PC-9 (cell line): ENCODE measurements at regions not wholly inside any gene's neighbourhood (a gene's known extent, or its start where the extent isn't known, plus 50 kb on each side); places are given as distances from the start of the nearest gene placed in this dataset.

ENCODE experiments used
- BruUV-seq: library from RNA; stranded (reverse); fragments of 400-500 nt; replicated peaks from 2 replicates; lab custom pipeline; 2021; lab: Mats Ljungman, UMichigan
- CTCF ChIA-PET: fragments of 300-600 bp; sonication (Branson Sonifier 250); formaldehyde crosslinking; loops from one replicate; lab custom pipeline; 2022; ENCODE audit warnings: antibody characterized with exemption; lab: Charles Lee
- POLR2A ChIA-PET: fragments of 300-600 bp; sonication (Branson Sonifier 250); formaldehyde crosslinking; loops from one replicate; lab custom pipeline; 2022; ENCODE audit warnings: antibody characterized with exemption; ENCODE audit not compliant: unreplicated experiment; lab: Charles Lee
- DNase-seq, 2 experiments: peaks; one replicate each; pipeline versions ENCODE4 v3.0.0 to v3.0.0-alpha.2; 2015 to 2022; ENCODE audit warnings: mixed read lengths in 1 of 2
- H2AFZ ChIP-seq: fragments of 200-600 bp; sonication (generic); 2 replicates; pipeline ENCODE4 v1.8.1; 2017; ENCODE audit warnings: antibody characterized with exemption
- H3F3A ChIP-seq: fragments of 200-600 bp; sonication (generic); 2 replicates; pipeline ENCODE4 v1.8.1; 2017; ENCODE audit warnings: antibody characterized with exemption, mild to moderate bottlenecking, low read depth; ENCODE audit not compliant: insufficient read depth
- H3K27ac ChIP-seq: fragments of 200-600 bp; sonication (generic); 2 replicates; pipeline ENCODE4 v1.6.1; 2016; ENCODE audit warnings: mixed run types
- H3K27me3 ChIP-seq: fragments of 200-600 bp; sonication (generic); 2 replicates; pipeline ENCODE4 v1.6.1; 2016; ENCODE audit warnings: low read depth, mixed run types; ENCODE audit not compliant: insufficient read depth
- H3K36me3 ChIP-seq: fragments of 200-600 bp; sonication (generic); 2 replicates; pipeline ENCODE4 v1.6.1; 2016; ENCODE audit warnings: low read depth, mixed run types
- H3K4me1 ChIP-seq: fragments of 200-600 bp; sonication (generic); replicated peaks from 2 replicates; pipeline ENCODE4 v1.6.1; 2016; ENCODE audit warnings: mixed run types; ENCODE audit not compliant: insufficient read depth
- H3K4me2 ChIP-seq: fragments of 200-600 bp; sonication (generic); 2 replicates; pipeline ENCODE4 v1.6.1; 2017; ENCODE audit warnings: mixed run types
- H3K4me3 ChIP-seq: fragments of 200-600 bp; sonication (generic); 2 replicates; pipeline ENCODE4 v1.6.1; 2016; ENCODE audit warnings: mixed run types
- H3K79me2 ChIP-seq: fragments of 200-600 bp; sonication (generic); 2 replicates; pipeline ENCODE4 v1.6.1; 2017; ENCODE audit warnings: low read depth, mixed run types
- H3K9me2 ChIP-seq: fragments of 200-600 bp; sonication (generic); 2 replicates; pipeline ENCODE4 v1.8.1; 2017; ENCODE audit warnings: mild to moderate bottlenecking; ENCODE audit not compliant: insufficient read depth
- H3K9me3 ChIP-seq: fragments of 200-600 bp; sonication (generic); 2 replicates; pipeline ENCODE4 v1.8.1; 2016; ENCODE audit warnings: low read depth; ENCODE audit not compliant: insufficient read depth
- H4K20me1 ChIP-seq: fragments of 200-600 bp; sonication (generic); 2 replicates; pipeline ENCODE4 v1.8.1; 2017; ENCODE audit not compliant: insufficient read depth
- EZH2 ChIP-seq: fragments of 200-600 bp; sonication (generic); IDR thresholded peaks from 2 replicates; pipeline ENCODE4 v1.8.0; 2017; ENCODE audit warnings: antibody characterized with exemption, low read depth
- intact Hi-C: fragments of 100-400 bp; cut with micrococcal nuclease; formaldehyde crosslinking; loops from one replicate; pipeline ENCODE4 v1.10.0; 2022; ENCODE audit not compliant: unreplicated experiment
- TF ChIP-seq, protein P1 (sequence below): fragments of 200-600 bp; sonication (generic); conservative IDR thresholded peaks from 2 replicates; pipeline ENCODE4 v1.6.1; 2017; ENCODE audit warnings: mixed run types, antibody characterized with exemption, mild to moderate bottlenecking, moderate library complexity

DNA sequence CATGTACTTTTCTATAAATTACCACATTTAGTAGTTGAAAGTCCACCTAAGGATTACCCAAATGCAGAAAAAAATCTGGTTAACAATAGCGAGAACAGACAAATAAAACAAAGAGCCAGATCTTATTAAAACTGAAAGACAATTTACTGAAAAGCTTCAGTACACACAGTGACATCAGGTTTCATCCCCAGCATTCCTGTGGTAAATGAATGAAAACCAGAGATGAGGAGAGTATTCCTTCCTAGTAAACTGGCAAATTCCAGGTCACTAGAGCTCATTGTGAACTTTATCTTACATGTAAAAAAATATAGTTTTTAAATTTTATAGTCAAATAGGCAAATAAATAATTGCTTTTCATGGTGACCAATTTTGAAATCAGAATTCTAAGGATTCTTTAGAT, 1290.5 kb downstream of the ADGRL3 start:
- Histone ChIP-seq H3K79me2 (no peaks in the 10 kb centered on the region), H3K4me1 (no peaks in the 10 kb centered on the region), H3K36me3 (no peaks in the 10 kb centered on the region), H2AFZ (no peak overlapping the region), H3K9me2 (no peaks in the 10 kb centered on the region), H3K9me3 (no peaks in the 10 kb centered on the region), H4K20me1 (no peaks in the 10 kb centered on the region), H3K27me3 (no peaks in the 10 kb centered on the region), H3K4me3 (no peak overlapping the region), H3K27ac (no peak overlapping the region), H3K4me2 (no peak overlapping the region), H3F3A (no peaks in the 10 kb centered on the region)
- ChIA-PET CTCF (no interaction called here), POLR2A (no interaction called here)
- BruUV-seq: no TSS peak
- TF ChIP-seq, protein P1, sequence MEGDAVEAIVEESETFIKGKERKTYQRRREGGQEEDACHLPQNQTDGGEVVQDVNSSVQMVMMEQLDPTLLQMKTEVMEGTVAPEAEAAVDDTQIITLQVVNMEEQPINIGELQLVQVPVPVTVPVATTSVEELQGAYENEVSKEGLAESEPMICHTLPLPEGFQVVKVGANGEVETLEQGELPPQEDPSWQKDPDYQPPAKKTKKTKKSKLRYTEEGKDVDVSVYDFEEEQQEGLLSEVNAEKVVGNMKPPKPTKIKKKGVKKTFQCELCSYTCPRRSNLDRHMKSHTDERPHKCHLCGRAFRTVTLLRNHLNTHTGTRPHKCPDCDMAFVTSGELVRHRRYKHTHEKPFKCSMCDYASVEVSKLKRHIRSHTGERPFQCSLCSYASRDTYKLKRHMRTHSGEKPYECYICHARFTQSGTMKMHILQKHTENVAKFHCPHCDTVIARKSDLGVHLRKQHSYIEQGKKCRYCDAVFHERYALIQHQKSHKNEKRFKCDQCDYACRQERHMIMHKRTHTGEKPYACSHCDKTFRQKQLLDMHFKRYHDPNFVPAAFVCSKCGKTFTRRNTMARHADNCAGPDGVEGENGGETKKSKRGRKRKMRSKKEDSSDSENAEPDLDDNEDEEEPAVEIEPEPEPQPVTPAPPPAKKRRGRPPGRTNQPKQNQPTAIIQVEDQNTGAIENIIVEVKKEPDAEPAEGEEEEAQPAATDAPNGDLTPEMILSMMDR: no peak
- TF ChIP-seq EZH2: no peak
- intact Hi-C loops: no loop called here
- no peak for DNase-seq

DNA sequence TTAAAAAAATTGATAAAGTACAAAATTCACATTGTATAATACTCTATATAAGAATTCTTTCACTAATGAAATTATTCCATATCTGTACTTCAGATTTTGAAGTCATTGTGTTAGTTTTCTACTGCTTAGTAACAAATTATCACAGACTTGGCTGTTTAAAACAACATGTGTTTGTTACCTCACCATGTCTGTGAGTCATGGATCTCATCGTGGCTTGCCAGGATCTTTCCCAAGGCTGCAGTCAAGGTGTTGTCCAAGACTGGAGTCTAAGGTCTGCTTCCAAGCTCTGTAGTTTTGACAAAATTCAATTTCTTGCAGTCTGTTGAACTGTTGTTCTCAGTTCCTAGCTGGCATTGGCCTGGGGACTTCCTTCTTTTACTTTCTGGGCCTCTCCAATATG, 1286.9 kb downstream of the ADGRL3 start:
- ChIA-PET CTCF (no interaction called here), POLR2A (no interaction called here)
- H3K9me3 ChIP-seq: no peaks in the 10 kb centered on the region
- H2AFZ ChIP-seq: no peak overlapping the region
- H3K27me3 ChIP-seq: no peaks in the 10 kb centered on the region
- H3K79me2 ChIP-seq: no peaks in the 10 kb centered on the region
- BruUV-seq: no TSS peak
- DNase-seq: no peak
- intact Hi-C loops: no loop called here
- no peaks in the 10 kb centered on the region for H3K36me3 ChIP-seq
- no peaks in the 10 kb centered on the region for H3F3A ChIP-seq
- no peak overlapping the region for H3K27ac ChIP-seq
- no peaks in the 10 kb centered on the region for H3K4me1 ChIP-seq
- no peak overlapping the region for H3K4me3 ChIP-seq
- no peak overlapping the region for H3K4me2 ChIP-seq
- TF ChIP-seq, protein P1: no peak
- TF ChIP-seq EZH2: no peak
- no peaks in the 10 kb centered on the region for H4K20me1 ChIP-seq
- no peaks in the 10 kb centered on the region for H3K9me2 ChIP-seq

DNA sequence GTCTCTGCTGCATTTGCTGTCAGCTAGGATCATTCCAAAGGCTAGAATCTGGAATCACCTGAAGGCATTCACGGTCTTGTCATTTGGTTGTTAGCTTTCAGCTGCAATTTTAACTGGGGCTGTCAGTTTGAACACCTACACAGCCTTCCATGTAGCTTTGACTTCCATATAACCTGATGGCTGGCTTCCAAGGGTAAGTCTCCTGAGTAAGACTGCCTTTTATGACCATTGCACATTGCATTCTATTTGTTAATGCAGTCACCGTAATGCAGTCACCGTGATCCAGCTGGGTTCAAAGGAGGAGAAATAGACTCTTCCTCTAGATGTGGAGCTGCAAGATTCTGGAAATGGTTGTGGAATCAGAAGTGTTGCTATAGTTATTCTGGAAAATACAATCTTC, 1284.2 kb downstream of the ADGRL3 start:
- no TSS peak for BruUV-seq
- Histone ChIP-seq H2AFZ (no peak overlapping the region), H3K9me2 (no peaks in the 10 kb centered on the region), H3K4me3 (no peak overlapping the region), H3K79me2 (no peaks in the 10 kb centered on the region), H4K20me1 (no peaks in the 10 kb centered on the region), H3K36me3 (no peaks in the 10 kb centered on the region), H3K4me2 (no peak overlapping the region), H3K27me3 (no peaks in the 10 kb centered on the region), H3K27ac (no peak overlapping the region), H3F3A (no peaks in the 10 kb centered on the region), H3K9me3 (no peaks in the 10 kb centered on the region), H3K4me1 (no peaks in the 10 kb centered on the region)
- intact Hi-C loops: no loop called here
- CTCF ChIA-PET: no interaction called here
- POLR2A ChIA-PET: no interaction called here
- TF ChIP-seq EZH2: no peak
- TF ChIP-seq, protein P1: no peak
- no peak for DNase-seq
